ENCODE measurements at regions not wholly inside any gene's neighbourhood (a gene's known extent, or its start where the extent isn't known, plus 50 kb on each side); places are given as distances from the start of the nearest gene placed in this dataset.

GRCh38 chr22:22143448-22143847 lies 101.1 kb upstream of the VPREB1 start:
- H3K4me1 Mint-ChIP-seq (ENCODE audit: low read depth) = no peaks in the 10 kb centered on the region

GRCh38 chr22:22142661-22143060 lies 101.9 kb upstream of the VPREB1 start:
- Mint-ChIP-seq H3K27ac (no peak overlapping the region), H3K36me3 (ENCODE audit: low read depth) (no peaks in the 10 kb centered on the region), H3K4me1 (ENCODE audit: low read depth) (no peaks in the 10 kb centered on the region), H3K9me3 (no peaks in the 10 kb centered on the region), H3K27me3 (peaks cover 44% of the 10 kb centered on the region), H3K4me3 (no peak overlapping the region)

More at GRCh38 chr22:22143448-22143847, 101.1 kb upstream of the VPREB1 start:
- H3K9me3 Mint-ChIP-seq = no peaks in the 10 kb centered on the region
- peaks cover 51% of the 10 kb centered on the region for H3K27me3 Mint-ChIP-seq
- no peaks in the 10 kb centered on the region for H3K36me3 Mint-ChIP-seq (ENCODE audit: low read depth)
- no peak overlapping the region for H3K4me3 Mint-ChIP-seq
- no peak overlapping the region for H3K27ac Mint-ChIP-seq

DNA sequence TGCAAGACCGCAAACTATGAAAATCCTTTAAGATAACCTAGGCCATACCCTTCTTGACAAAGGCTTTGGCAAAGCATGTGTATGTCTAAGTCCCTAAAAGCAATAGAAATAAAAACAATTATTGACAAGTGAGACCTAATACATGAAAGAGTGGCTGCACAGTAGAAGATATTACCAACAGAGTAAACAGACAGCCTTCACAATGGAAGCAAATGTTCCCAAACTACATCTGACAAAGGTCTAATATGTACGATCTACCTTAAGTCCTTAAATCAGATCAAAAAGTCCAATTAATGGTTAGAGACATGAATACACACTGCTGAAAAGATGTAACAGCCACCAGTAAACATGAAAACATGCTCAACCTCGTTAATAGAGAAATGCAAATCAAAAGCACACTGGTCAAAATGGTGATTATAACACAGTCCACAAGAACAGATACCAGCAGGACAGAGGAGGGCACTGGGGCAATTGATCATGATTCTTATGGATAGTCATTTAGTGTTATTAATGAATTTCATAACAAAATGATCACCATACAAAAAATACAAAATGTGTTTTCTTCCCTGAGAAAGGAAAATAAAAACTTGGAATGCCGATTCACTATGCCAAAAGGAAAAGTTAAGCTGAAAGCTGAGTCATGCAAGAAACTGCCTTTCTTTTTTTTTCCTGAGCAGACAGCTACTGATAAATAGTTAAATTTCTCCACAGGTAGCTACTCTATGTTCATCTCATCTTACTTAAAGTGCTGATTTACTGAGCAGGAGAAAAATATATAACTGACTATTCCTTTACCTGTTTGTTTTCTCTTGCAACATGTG lies 102.6 kb upstream of the VPREB1 start:
- peaks cover 40% of the 10 kb centered on the region for H3K27me3 Mint-ChIP-seq
- no peaks in the 10 kb centered on the region for H3K36me3 Mint-ChIP-seq (ENCODE audit: low read depth)
- no peaks in the 10 kb centered on the region for H3K4me1 Mint-ChIP-seq (ENCODE audit: low read depth)
- H3K27ac Mint-ChIP-seq = no peak overlapping the region
- H3K9me3 Mint-ChIP-seq = no peaks in the 10 kb centered on the region
- no peak overlapping the region for H3K4me3 Mint-ChIP-seq

GRCh38 chr22:22141031-22141430 lies 103.6 kb upstream of the VPREB1 start:
- Mint-ChIP-seq H3K4me3 (no peak overlapping the region), H3K27ac (no peak overlapping the region), H3K4me1 (ENCODE audit: low read depth) (no peaks in the 10 kb centered on the region), H3K27me3 (peaks cover 39% of the 10 kb centered on the region), H3K9me3 (no peaks in the 10 kb centered on the region), H3K36me3 (ENCODE audit: low read depth) (no peaks in the 10 kb centered on the region)

DNA sequence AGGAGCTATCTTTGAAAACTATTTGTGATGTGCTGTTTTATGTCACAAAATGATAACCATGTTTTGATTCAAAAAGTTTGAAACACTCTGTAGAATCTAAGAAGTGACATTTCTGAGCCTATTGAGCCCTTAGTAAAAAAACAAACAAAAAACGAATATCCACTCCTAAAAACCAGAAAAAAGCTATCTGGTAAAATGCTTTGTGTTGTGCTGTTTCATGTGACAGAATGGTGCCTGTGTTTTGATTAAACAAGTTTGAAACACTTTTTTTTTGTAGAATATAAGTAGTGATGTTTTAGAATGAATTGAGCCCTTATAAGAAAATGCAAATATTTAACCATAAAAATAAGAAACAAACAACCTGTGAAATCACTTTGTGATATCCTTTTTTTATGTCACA lies 105.2 kb upstream of the VPREB1 start:
- Mint-ChIP-seq H3K27ac (no peak overlapping the region), H3K9me3 (no peaks in the 10 kb centered on the region), H3K4me1 (ENCODE audit: low read depth) (no peaks in the 10 kb centered on the region), H3K4me3 (no peak overlapping the region), H3K36me3 (ENCODE audit: low read depth) (no peaks in the 10 kb centered on the region), H3K27me3 (peaks cover 37% of the 10 kb centered on the region)

DNA sequence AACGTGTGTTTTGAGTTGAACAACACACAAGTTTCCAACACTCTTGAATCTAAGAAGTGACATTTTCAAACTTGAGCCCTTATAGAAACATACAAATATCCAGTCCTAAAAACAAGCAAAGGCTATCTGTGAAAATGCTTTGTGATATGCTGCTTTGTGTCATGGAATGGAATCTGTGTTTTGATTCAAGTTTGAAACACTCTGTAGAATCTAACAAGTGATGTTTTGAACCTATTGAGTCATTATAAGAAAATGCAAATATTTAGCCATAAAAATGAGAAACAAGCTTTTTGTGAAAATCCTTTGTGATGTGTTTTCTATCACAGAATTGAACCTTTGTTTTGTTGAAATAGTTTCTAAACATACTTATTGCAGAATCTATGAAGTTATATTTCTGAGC lies 105.7 kb upstream of the VPREB1 start:
- no peaks in the 10 kb centered on the region for H3K36me3 Mint-ChIP-seq (ENCODE audit: low read depth)
- H3K9me3 Mint-ChIP-seq = no peaks in the 10 kb centered on the region
- no peaks in the 10 kb centered on the region for H3K4me1 Mint-ChIP-seq (ENCODE audit: low read depth)
- H3K27me3 Mint-ChIP-seq = peaks cover 37% of the 10 kb centered on the region
- H3K4me3 Mint-ChIP-seq = no peak overlapping the region
- no peak overlapping the region for H3K27ac Mint-ChIP-seq

- no peaks in the 10 kb centered on the region for H3K36me3 Mint-ChIP-seq (ENCODE audit: low read depth)
- no peak overlapping the region for H3K4me3 Mint-ChIP-seq
- H3K27me3 Mint-ChIP-seq = peaks cover 32% of the 10 kb centered on the region
- H3K9me3 Mint-ChIP-seq = no peaks in the 10 kb centered on the region
- no peak overlapping the region for H3K27ac Mint-ChIP-seq
- no peaks in the 10 kb centered on the region for H3K4me1 Mint-ChIP-seq (ENCODE audit: low read depth)
These were observed 106.7 kb upstream of the VPREB1 start for GRCh38 chr22:22137891-22138290.

GRCh38 chr22:22133910-22134309 lies 110.7 kb upstream of the VPREB1 start:
- no peak overlapping the region for H3K4me3 Mint-ChIP-seq
- H3K27me3 Mint-ChIP-seq = peaks cover 7% of the 10 kb centered on the region
- no peaks in the 10 kb centered on the region for H3K9me3 Mint-ChIP-seq
- H3K27ac Mint-ChIP-seq = no peak overlapping the region
- no peaks in the 10 kb centered on the region for H3K4me1 Mint-ChIP-seq (ENCODE audit: low read depth)
- no peaks in the 10 kb centered on the region for H3K36me3 Mint-ChIP-seq (ENCODE audit: low read depth)

- Mint-ChIP-seq H3K27ac (no peak overlapping the region), H3K9me3 (no peaks in the 10 kb centered on the region), H3K4me1 (ENCODE audit: low read depth) (no peaks in the 10 kb centered on the region), H3K4me3 (no peak overlapping the region), H3K36me3 (ENCODE audit: low read depth) (no peaks in the 10 kb centered on the region), H3K27me3 (no peaks in the 10 kb centered on the region)
These were observed 113.5 kb upstream of the VPREB1 start for GRCh38 chr22:22130953-22131608.

- H3K4me1 Mint-ChIP-seq (ENCODE audit: low read depth) = no peaks in the 10 kb centered on the region
- no peak overlapping the region for H3K4me3 Mint-ChIP-seq
- no peak overlapping the region for H3K27ac Mint-ChIP-seq
- no peaks in the 10 kb centered on the region for H3K36me3 Mint-ChIP-seq (ENCODE audit: low read depth)
- no peaks in the 10 kb centered on the region for H3K27me3 Mint-ChIP-seq
- no peaks in the 10 kb centered on the region for H3K9me3 Mint-ChIP-seq
These were observed 115.2 kb upstream of the VPREB1 start for GRCh38 chr22:22129387-22129786.

GRCh38 chr22:22128440-22128839 lies 116.1 kb upstream of the VPREB1 start:
- no peak overlapping the region for H3K4me3 Mint-ChIP-seq
- no peak overlapping the region for H3K27ac Mint-ChIP-seq
- H3K27me3 Mint-ChIP-seq = no peaks in the 10 kb centered on the region
- H3K4me1 Mint-ChIP-seq (ENCODE audit: low read depth) = no peaks in the 10 kb centered on the region
- H3K9me3 Mint-ChIP-seq = no peaks in the 10 kb centered on the region
- no peaks in the 10 kb centered on the region for H3K36me3 Mint-ChIP-seq (ENCODE audit: low read depth)

DNA sequence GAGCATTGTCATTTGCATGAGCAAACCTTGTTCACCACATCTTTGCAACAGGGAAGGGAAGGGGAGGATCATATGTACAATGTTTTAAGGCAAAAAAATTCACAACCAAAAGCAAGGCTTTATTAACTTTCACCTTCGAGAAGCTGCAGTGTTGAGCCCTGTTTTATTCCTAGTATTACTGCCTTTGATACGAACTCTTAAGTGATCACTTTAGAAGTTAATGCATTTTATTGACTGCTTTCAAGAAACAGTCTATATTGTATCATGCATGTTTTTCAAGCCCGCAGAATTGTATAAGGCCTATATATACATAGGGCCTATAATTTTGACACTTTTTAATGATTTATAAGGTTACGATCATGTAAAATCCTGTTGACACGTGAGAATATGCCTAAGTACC lies 117.5 kb upstream of the VPREB1 start:
- Mint-ChIP-seq H3K4me1 (ENCODE audit: low read depth) (no peaks in the 10 kb centered on the region), H3K36me3 (ENCODE audit: low read depth) (no peaks in the 10 kb centered on the region), H3K9me3 (no peaks in the 10 kb centered on the region)

DNA sequence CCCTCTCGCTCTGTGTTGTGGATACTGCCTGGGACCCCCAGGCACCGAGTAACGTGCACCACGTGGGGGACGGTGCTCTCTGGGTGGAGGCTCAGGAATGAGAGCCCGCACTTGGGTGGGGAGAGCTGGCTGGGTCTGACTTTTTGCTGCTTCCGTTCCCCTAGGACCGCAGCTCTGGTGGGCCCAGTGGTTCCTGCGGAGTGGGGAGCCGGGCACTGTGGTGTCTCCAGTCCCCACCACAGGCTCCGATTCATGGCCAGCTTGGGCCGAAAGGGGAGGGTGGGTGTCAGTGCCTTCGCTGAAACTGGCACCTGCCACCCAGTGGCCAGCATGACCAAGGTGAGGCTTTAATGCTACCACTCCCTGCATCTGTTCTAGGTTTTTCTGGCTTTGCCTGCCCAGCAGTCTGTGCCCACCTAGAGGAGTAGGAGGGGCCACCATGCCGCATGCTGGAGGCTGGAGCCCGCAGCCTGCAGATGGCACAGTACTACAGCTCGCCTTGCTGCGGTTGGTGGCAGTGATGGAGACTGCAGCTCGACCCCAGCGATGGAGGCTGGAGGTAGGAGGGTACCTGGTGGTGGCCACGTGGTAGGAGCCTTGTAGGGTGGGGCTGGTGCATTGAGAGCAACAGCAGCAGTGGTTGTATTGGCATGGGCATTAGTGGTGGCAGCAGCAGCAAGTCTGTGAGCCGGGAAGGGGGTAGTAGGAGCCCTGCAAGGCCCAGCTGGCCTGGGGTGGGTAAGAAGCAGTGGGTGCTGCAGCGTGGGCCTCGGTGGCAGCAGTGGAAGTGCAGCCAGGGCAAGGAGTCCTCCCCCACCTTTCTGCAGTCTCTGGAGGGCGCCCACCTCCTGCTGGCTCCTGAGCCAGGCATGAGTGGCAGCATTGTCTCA lies 118.8 kb upstream of the VPREB1 start:
- no peak overlapping the region for H3K4me3 Mint-ChIP-seq
- peaks cover 5% of the 10 kb centered on the region for H3K27me3 Mint-ChIP-seq
- no peaks in the 10 kb centered on the region for H3K9me3 Mint-ChIP-seq
- H3K36me3 Mint-ChIP-seq (ENCODE audit: low read depth) = no peaks in the 10 kb centered on the region
- H3K27ac Mint-ChIP-seq = no peak overlapping the region
- no peaks in the 10 kb centered on the region for H3K4me1 Mint-ChIP-seq (ENCODE audit: low read depth)

More for the DNA sequence above, 117.5 kb upstream of the VPREB1 start:
- no peak overlapping the region for H3K4me3 Mint-ChIP-seq
- H3K27ac Mint-ChIP-seq = no peak overlapping the region
- H3K27me3 Mint-ChIP-seq = no peaks in the 10 kb centered on the region

DNA sequence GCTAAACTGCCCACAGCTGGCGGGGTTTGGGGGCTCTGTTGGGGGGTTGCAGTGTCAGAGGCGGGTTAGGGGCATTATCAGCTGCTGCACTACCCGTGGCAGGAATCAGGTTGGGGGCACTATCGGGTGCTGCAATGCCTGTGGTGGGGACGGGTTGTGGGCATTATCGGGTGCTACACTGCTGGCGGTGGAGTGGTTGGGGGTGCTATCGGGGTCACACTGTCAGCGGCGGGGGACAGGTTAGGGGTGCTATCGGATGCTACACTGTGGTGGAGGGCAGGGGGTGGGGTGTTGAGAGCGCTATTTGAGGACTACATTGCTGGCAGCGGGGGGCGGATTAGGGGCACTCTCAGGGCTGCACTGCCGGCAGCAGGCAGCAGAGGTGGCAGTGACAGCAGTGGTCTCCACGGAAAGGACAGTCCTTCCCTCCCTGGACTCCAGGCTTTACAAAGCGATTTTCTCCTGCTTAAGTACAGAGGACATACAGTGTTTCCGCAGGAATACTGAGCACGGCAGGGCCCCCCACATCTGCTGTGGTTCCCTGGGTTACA lies 119.5 kb upstream of the VPREB1 start:
- no peak overlapping the region for H3K4me3 Mint-ChIP-seq
- no peak overlapping the region for H3K27ac Mint-ChIP-seq
- no peaks in the 10 kb centered on the region for H3K9me3 Mint-ChIP-seq
- no peaks in the 10 kb centered on the region for H3K36me3 Mint-ChIP-seq (ENCODE audit: low read depth)
- peaks cover 5% of the 10 kb centered on the region for H3K27me3 Mint-ChIP-seq
- H3K4me1 Mint-ChIP-seq (ENCODE audit: low read depth) = no peaks in the 10 kb centered on the region

DNA sequence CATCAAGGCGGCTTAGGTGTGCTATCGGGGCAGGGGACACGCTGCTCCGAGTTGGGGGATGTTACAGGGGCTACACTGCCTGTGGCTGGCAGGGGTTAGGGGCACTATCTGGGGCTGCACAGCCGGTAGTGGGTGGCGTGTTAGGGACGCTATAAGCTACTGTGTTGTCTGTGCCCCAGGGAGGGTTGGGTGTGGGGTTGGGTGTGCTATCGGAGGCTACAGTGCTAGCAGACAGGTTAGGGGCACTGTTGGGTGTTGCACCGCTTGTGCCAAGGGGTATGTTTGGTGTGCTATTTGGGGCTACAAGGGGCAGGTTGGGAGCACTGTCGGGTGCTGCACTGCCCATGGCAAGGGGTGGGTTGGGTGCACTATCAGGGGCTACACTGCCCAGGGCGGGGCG lies 120.2 kb upstream of the VPREB1 start:
- Mint-ChIP-seq H3K27ac (no peak overlapping the region), H3K4me3 (no peak overlapping the region), H3K9me3 (no peaks in the 10 kb centered on the region), H3K27me3 (peaks cover 6% of the 10 kb centered on the region), H3K4me1 (ENCODE audit: low read depth) (no peaks in the 10 kb centered on the region), H3K36me3 (ENCODE audit: low read depth) (no peaks in the 10 kb centered on the region)
